GM19455 (cell line): ENCODE measurements at regions not wholly inside any gene's neighbourhood (a gene's known extent, or its start where the extent isn't known, plus 50 kb on each side); places are given as distances from the start of the nearest gene placed in this dataset.

Experiments used
- ATAC-seq: cut with Tn5 transposase; IDR thresholded peaks from one replicate; pipeline ENCODE4 v1.9.1; 2021; ENCODE audit not compliant: unreplicated experiment

DNA sequence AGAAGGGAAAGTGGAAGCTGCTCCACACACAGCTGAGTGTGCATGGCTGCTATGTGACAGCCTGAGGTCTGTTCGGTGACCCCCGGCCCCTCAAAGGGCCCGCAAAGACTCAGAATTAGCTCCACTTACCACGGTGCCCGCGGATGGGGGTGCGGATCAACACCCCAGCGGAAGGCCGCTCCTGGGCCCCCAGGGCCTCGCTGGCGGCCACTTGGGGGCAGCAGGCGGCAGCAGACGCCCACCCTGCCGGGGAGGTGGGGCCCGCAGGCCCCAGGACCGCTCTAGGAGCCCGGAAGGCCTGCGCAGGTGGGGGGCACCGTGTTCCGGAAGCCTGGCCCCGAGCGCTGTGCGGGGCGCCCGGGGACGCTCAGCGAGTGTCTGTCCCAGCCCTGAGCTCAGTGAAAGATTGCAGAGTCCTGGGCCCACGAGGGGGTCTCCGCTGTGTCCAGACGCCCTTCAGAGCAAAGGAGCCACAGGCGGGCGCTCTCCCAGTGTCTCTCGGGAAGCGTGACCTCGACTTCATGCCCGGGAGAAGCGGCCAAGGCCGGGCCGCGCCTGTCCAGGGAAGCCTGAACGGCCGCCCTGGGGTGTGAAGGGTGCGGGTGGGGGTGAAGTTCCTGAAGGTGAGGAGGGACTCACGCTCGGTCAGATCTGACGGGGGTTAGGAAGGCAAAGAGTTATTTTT, 118.7 kb downstream of the VAPA start:
- no peak for ATAC-seq

DNA sequence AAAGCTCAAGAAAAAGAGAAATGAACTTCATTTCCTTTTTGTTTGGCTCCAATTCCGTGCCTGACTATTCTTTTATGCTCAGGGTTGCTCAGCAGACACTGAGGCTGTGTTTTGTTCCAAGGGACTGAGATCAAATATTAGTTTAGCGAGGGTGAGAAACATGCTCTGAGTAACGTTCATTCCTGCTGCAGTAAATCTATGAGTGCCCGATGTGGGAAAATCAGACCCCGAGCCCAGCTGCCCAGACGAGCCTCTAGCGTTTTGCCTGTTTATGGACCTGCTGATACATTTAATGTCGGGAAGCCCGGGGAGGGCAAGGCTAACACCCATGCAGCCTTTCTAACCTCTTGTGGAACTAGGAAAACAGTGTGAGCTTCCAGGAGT, 119.2 kb downstream of the VAPA start:
- no peak for ATAC-seq

DNA sequence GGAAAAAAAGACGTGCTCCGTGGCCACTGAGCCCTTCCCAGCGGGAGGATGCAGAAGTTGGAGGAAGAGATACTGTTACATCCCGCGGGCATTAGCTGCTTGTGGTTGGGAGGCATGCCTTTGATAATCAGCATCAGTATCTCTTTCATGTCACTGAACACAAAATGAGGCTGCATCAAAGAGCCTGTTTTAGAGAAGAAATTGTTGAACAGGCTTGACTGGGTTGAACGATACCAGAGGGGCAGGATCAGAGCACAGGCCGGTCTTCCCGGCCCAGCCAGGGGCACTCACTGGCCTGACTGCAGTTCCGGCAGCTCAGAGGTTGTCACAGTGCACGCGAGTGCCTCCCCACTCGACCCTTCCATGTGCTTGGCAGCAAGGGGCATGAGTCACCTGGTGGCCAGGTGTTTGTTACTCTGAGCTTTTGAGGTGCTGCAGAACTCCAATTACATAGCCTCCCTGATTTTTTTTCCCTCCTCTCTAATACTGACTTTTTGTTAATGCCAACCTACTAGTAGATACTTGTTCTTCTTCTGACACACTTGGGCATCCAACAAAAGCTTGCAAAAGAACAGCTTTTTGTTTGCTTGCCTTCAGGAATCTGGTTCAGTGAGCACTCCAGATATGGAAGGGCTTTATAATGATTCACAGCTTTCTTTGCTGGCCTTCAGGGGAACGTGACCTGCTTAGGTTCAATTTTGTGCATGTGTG, 121.6 kb downstream of the VAPA start:
- no peak for ATAC-seq

DNA sequence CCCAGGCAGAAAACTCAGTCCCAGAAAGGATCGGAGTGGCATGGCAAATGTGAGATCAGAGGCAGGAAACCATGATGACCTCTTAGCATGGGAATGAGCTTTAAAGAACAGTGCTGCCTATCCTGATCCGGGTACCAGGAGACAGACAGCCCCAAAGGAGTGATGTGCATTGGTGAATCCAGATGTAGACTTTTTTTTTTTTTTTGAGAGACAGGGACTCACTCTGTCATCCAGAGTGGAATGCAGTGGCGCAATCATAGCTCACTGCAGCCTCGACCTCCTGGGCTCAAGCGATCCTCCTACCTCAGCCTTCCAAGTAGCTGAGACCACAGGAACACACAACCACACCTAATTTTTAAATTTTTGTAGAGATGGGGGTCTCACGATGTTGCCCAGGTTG, 122.7 kb downstream of the VAPA start:
- ATAC-seq: no peak

DNA sequence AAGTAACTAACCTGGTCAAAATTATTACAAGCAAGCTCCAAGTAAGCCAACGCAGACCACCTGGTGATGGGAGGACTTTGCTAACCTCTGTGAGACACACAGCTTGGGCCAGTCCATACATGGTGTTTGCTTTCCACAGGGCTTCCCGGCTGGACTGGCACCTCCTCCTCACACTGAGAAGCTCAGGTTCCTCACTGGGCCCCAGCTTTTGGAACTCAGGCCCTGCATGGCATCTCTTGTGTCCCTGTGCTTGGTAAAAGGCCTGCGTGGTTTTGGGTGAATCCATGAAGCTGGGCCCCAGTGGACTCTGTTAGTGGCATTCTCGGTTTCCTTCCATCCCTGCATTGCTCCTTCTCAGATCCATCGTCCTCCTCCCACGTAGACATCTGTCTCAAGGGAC, 123.4 kb downstream of the VAPA start:
- ATAC-seq: no peak

DNA sequence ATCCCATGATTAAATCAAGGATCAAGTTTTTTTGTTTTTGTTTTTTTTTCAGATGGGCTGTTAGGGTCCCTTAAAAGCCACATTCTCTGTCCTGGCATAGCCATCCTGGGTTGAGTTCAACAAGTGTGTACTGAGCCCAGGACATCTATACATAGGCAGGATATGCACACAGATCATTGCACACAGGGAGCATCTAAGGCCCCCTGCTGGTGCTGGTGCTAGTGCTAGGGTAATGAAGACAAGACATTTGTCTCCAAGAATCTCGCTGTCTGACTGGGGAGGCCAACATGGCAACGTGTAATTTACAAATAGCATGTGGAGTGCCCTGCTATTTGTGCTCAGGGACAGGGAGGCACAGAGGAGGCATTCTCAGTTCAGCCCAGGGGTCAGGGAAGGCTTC, 124.5 kb downstream of the VAPA start:
- no peak for ATAC-seq

DNA sequence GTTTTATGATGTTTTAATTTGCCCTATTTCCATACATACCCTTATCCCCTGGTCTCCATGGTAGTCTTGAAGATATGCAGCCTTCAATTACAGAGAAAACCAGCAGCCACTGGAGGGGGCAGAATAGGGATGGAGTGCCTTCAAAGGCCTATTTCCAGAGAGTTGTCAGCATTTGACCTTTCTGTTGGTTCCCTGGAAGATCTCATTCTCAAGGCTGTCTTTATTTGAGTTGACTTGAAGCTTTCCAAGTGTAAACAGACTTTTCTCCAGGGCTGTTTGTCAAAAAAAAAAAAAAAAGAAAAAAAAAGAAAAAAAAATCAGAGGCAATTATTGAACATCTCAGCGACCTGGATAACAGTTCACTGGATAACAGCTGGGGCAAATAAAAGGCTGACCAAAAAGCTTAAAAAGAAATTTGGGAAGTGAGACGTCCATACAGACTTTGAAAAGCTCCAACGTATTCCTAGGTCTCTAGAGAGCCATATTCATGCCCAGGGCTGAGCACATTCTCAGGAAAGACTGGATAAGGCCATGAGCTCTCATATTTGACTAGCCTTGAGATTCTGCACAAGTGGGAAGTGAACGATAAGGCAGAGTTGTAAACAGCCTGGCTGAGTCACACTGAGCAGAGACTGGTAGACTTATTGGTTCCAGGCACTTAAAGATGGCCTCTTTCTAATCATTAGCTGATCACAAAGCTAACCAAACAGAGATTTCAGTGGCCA, 126.6 kb downstream of the VAPA start:
- ATAC-seq: no peak

DNA sequence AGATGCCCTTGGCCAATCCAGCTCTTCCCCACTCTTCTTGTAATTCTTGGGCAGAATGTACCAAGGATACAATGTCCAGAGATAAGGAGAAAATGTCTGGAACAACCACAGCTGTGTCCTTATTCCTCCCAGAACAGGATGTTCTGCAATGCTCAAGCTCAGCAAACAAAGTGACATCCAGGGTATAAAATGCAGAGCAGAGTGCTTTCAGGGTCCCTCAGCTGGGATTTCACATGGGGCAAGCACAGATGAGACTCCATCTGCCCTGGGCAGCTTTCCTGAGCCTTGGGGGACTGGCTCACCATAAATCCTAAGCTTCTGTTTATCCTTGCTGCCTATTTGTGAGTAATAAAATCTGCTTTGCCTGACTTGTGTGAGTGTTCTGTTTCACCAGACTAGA, 127.4 kb downstream of the VAPA start:
- ATAC-seq: no peak

DNA sequence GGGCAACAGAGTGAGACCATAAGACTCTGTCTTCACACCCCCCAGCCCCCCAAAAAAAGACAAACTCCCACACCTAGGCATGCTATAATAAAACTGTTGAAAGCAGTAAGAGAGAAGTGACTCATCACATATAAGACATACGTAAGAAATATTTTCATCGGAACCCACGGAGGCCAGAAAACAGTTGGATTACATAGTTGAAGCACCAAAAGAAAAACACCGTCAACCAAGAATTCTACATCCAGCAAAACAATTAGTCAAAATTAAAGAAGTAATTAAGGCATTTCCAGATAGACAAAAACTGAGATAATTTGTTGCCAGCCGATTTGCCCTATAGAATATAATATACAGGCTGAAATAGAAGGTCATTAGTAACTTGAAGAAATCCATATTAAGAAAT, 128.7 kb downstream of the VAPA start:
- ATAC-seq: no peak

DNA sequence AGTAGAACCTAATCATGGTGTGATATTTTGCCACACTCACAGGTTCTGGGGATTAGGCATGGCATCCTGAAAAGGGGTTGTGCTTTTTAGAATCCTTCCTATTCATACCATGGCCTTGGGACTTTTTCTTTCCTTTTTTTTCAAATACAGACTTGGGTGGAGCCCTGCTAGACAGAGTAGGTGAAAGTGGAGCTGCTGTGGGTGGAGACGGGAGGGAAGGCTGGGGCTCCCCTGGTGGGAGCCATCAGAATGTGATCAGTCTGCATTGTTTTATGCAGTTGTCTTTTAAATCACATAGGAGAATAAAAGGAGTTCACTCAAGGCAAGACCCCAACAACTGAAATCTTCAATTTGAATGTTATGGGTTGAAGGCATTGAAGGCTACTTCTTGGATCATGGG, 130.2 kb downstream of the VAPA start:
- ATAC-seq: no peak

DNA sequence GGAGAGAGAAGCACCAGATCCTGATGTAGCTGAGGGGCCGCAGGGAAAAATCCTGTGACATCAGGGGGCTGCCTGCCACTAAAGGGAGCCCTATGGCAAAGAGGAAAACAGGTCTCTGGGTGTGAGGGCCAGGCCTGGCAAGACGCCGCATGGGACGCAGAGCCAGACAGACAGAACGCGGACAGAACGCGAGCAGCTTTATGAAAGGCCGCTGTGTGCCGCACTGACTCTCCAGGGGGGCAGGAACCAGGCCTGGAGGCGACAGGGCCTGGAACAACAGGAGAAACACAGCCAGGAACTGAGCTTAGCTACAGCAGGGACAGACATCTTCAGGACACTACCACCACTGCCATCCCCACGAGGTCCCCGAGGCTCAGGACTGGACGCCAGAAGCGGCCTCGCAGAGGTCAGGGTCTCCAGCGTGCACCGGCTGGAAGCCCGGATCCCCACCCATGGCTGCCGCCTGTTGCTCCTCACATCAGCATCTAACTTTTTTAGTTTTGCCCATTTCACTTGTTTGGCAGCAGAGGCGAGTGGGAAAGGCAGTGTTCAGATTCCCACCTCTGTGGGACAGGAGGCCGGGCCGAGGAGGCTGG, 131.6 kb downstream of the VAPA start:
- ATAC-seq: no peak

DNA sequence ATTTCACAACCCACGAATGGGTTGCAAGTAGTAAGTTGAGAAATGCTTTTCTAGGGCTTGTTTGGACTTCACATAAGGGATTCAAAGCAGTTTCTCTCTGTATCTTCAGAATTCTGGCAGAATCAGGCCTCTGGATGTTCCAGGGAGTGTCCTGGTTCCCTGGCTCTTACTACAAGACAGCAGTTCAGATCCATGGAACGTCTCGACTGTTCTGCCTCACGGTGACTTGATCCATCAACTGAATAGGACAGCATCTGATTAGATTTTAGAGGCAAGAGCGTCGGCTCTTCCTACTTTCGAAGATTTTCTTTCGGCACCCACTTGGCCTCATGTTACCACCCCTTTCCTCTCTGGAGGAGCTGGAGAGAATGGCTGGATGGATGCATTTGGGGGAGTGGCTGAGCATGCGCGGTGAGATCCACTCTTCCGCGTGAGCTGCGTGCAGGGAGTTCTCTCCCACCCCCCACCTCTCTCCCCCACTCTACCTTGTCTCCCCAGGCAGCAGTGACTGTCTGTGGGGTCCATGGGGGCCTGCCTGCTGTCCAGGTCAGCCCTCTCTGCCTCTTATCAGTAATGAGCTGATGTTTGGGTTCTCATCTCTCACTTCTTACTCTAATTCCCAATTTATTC, 132.5 kb downstream of the VAPA start:
- ATAC-seq: no peak

DNA sequence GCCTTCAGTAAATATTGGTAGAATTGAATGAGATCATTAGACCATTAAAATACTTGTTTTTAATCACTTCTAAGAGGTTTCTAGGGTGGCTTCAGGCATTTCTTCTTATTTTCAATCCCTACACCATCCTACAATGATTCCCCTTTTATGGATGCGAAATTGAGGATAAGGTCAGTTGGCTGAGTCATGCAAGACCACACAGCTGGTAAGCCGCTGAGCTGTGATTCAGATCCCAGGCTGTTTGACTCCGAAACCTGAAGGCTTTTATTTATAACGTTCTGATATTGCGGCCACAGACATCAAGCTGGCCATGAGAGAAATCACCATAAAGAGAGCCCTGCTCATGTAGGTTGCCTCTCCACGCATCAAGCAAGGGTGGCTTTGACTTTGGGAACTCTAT, 133.4 kb downstream of the VAPA start:
- ATAC-seq: no peak

DNA sequence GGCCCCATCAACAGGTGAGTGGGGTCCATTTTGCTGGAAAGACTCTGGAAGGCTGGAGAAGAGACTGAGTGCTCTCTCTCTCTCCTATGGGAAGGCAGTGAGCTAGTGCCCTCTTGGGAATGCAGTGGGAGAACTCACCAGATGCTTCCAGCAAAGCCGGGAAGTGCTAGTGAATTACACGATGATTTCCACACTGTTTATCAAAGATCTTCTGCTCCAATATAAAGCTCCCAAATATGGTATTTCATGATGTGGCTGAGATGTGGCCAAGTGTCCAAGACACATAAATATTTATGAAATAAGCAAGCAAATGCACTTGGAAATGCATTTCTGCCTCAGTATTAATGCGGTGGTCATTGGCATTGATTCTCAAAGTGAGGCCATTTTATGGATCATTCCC, 135.9 kb downstream of the VAPA start:
- ATAC-seq: no peak

DNA sequence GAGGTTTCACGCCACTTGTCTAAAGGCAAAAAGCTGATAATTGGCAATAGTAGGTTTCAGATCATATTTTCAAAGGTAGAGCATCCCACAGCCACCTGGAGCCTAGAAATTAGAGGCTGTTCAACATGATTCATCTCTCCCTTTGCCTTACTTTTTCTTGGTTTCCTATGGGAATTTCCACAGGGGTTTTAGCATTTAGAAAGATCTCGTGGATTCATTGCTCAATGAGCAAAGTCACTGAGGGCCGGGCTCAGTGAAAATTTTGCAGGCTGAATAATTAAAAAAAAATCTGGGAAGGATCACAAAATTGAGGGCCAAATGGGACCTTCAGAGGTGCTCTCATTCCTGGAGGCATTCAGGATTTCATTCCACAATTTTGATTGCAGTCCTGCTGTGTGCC, 137.1 kb downstream of the VAPA start:
- no peak for ATAC-seq

DNA sequence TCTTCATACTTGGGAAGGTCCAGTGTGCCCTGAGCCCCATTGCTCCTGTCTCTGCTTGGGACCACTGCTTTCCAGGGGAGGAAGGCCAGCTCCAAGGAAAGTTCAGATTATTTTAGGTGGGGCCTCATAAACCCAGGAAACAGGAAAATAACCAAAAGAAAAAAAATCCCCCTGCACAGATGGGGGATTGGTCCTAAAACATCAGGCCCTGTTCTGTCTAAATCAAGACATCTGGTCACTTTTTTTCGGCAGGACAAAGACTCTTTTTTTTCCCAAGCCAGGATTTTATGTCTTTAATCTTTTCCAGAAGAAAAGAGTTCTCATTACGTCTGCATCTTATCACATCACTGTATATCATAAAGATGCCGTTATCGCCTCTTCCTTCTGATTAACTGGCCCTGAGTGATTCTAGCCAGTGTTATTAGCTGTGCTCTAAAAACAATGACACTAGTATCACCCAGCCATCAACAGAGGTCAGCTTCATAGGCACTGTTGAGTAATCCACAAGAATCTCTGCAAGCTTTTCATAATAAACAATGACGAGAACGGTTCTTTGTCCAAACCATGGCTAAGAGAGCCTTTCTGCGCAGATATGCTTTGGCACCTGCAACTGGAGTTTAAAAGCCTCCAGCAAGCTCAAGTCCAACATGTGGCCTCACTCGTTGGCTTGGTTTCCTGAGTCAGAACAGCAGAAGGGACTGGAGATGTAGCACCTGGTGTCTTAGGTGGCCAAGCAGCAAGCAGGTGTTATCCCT, 138.2 kb downstream of the VAPA start:
- ATAC-seq: no peak

DNA sequence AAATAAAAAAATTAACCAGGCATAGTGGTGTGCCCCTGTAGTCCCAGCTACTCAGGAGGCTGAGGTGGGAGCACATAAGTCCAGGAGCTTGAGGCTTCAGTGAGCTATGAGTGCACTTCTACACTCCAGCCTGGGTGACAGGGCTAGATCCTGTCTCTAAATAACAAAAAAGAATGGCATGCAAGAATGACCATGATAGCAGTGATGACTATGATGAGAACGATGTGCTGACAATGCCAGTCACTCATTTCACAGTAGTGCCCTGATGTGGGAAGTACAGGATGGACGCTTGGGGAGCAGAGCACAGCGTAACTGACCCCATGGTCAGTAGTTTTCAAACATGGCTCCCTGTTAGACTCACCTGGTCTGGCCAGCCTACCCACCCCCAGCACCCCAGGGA, 139.1 kb downstream of the VAPA start:
- no peak for ATAC-seq

DNA sequence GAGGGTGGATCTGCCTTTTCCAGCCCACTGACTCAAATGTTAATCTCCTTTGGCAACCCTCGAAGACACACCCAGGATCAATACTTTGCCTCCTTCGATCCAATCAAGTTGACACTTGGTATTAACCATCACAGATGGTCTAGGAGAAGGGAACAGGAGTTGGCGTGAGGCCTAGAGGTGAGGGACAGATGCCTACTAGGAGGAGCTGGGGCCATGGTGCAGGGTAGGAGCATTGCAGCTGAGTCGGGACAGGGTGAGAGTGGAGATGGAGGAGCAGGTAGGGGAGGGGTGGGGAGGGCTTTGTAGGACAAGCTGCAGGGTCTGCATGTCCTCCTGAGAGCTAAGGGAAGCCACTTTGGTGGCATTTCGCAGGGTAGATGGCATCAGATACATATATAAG, 140.0 kb downstream of the VAPA start:
- no peak for ATAC-seq

DNA sequence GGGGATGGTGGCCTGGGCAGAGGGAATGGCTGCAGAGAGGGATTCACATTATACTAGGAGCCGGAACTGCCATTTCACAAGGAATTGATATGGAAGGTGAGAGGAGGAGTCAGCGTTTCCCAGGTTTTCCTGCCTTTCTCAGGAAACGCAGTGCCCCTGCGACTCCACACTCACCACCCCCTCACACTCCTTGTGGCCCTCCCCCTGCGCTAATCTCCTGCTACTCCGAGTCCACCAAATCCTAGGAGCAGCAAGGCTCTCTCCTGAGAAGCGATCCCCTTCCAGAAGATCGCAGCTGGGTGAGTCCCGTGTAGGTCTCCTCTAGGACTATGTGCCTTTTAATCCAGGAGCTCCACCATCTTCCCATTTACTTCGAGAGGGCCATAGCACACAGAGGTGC, 140.6 kb downstream of the VAPA start:
- no peak for ATAC-seq

DNA sequence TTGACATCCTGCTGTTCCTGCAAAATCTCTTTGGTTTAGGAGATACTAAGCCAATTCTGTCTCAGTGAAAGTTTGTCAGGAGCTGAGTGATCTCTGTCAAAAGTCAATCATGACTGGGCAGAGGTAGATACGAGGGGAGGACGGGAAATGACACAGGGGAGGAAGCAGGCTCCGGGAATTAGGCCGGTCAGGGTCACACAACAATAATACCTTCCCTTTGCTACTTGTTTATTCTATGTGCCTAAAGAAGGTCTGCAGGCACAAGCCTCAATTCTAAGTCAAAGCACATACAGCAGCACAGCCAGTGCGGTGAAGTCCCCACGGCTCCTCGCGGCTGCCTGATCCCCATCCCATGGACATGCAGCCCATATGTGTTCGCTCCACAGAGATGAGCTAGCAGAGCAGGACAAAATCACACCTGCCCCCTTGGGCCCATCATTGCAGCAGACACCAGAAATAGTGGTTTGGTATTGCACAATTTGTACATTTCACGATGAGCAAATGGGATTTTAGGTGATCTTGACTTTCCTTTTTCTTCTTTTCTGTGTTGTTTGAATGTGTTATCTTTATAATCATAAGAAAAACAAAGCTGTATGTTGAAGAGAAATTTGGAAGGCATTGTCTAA, 141.4 kb downstream of the VAPA start:
- ATAC-seq: no peak
